Fibroblast of pulmonary artery (primary cell): ENCODE measurements at regions not wholly inside any gene's neighbourhood (a gene's known extent, or its start where the extent isn't known, plus 50 kb on each side); places are given as distances from the start of the nearest gene placed in this dataset.

ENCODE experiments used
- DNase-seq: peaks from one replicate; pipeline ENCODE4 v3.0.0-alpha.2; 2010; ENCODE audit warnings: low read depth
- H3K4me3 ChIP-seq: replicated peaks from 2 replicates; pipeline ENCODE4 v1.5.1; 2011; ENCODE audit warnings: low read depth, mild to moderate bottlenecking, control low read depth, low read length, moderate library complexity
- CTCF ChIP-seq: IDR thresholded peaks from 2 replicates; pipeline ENCODE4 v1.5.1; 2011; ENCODE audit warnings: mild to moderate bottlenecking, control low read depth, low read length, inconsistent platforms; ENCODE audit errors: missing control alignments

DNA sequence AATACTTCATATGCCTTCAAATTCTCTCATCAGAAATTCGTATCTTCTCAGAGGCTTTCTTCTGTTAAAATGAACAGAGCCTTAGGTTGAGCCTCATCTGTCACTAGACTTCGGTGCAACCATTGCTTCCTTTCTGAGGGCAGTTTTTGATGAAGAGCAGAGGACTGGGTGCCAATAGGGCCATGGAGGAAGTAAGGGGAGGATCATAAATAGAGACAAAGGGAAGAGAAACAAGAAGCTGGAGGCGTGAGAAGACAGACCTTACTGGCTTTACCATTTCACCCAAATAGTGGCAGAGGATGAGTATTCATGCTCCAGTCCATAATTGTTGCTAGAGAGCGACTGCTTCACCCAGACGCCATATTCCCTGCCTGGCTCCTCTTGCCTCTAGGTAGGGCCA, 215.6 kb upstream of the PKDCC start:
- TF ChIP-seq CTCF = no peak
- H3K4me3 ChIP-seq = no peak overlapping the region
- no peak for DNase-seq

DNA sequence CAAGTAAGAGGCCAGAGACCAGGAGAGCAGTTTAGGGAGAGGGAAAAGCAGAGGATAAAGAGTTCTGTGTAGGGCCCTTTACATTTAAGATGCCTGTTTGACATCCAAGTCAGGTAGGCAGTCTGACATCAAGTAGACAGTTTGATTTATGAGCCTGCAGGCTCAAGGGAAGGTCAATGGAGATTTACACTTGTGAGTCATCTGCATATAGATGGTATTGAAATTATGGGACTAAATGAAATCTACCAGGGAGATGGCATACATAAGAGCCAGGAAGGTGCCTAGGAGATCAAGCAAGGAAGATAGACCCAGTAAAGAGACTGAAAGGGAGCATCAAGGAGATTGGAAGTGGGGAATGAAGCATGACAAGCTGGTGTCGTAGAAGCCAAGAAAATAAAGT, 212.4 kb upstream of the PKDCC start:
- TF ChIP-seq CTCF = no peak
- no peak overlapping the region for H3K4me3 ChIP-seq
- no peak for DNase-seq

DNA sequence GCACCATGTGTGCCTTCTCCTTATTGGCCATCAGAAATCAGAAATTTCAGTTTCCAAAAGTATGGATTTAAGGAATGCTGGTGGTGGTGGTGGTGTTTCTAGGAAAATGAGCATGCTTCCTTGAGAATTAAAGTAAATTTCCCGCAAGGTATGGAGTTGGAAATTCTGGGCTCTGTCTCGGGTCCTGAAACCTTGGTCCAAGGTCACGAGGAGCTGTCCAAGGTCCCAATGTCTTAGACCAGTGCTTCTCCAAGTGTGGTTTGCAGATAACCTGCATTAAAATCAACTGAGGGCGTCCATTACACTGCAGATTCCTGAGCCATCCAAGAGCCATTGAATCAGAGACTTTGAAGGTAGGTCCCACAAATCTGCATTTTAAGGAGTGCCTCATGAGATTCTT, 210.9 kb upstream of the PKDCC start:
- TF ChIP-seq CTCF = no peak
- DNase-seq = peak; percentile 75
- H3K4me3 ChIP-seq = no peak overlapping the region

- H3K4me3 ChIP-seq = no peak overlapping the region
- TF ChIP-seq CTCF = no peak
- no peak for DNase-seq
Measured at GRCh38 chr2:41837610-41838009, 210.2 kb upstream of the PKDCC start.

DNA sequence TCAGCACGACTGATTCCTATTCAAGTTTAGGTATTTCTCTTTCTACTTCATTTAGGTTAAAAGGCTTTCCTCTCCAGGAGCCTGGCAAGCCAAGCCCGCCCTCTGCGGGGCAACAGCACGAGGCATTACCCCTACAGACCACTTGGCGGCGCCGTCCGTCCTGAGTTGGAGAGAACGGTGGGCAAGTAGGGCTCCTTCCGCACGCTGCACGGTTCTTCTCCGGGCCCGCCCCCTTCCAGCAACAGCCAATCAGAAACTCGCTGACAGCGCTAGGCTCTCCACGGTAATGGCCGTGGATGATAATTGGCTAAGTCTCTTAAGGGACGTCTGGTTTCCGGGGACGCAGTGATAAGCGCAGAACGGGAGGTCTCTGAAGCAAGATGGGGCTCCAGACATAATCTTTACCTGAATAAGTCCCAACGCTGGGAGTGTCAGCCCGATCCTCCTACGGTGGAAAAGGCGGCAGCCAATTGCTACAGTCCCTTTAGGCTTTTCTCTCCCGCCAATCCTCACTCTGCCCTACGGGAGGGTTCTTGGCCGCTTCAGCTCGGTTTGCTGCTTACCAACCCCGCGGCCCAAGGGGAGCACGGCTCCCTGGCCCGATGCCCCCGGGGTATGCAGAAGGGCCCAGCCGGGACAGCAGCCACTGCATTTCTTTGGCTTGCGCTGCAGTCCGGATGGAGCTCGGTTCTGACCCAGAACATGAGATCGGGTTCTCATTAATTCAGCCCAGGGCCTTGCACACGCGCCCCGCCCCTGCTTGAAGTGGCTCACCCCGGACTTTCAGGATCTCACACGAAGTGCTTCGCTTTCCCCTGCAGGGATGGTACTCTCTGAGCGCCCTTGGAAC, 206.9 kb upstream of the PKDCC start:
- TF ChIP-seq CTCF = peak; percentile 99
- DNase-seq = peak; percentile 97
- peak overlapping the region; percentile 81 for H3K4me3 ChIP-seq

DNA sequence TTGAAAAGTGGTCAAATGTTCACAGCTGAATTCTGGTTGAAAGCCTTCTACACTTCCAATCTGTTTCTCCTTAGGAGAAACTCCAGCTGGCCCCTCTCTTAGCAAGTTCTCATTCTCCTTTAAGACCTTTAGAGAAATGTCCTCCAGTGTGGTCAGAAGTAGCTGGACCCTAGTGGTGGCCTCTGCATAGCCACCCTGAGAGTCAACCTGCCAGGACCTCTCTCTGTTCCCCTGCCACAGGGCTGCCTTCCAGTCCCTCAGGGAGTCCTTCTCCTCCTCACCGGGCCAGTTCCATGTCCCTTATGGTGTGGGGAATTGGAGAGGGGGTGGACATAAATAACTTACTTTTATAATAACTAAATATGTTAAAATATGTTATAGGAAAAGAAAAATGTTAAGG, 200.9 kb upstream of the PKDCC start:
- H3K4me3 ChIP-seq = no peak overlapping the region
- no peak for DNase-seq
- TF ChIP-seq CTCF = no peak
